GM12892 (cell line): ENCODE measurements at regions not wholly inside any gene's neighbourhood (a gene's known extent, or its start where the extent isn't known, plus 50 kb on each side); places are given as distances from the start of the nearest gene placed in this dataset.
"Not testable (repeated sequence)": the region's sequence is repeated elsewhere in the genome, so short reads cannot be mapped to it uniquely, and the experiment has no call there.

Experiments
- DNase-seq: peaks from one replicate; pipeline ENCODE4 v3.0.0; 2011; ENCODE audit not compliant: insufficient read length
- FAIRE-seq: peaks from 2 replicates; lab custom pipeline; 2011; peaks lifted over from hg19 to GRCh38; lab: Jason Lieb, UNC
- POLR2A ChIP-seq: IDR thresholded peaks from 2 replicates; pipeline ENCODE4 v1.6.1; 2011; ENCODE audit warnings: low read depth, low read length, control low read depth
- POLR2AphosphoS5 ChIP-seq: IDR thresholded peaks from 2 replicates; pipeline ENCODE4 v1.6.1; 2011; ENCODE audit warnings: low read depth, low read length, control low read depth
- TAF1 ChIP-seq: IDR thresholded peaks from 2 replicates; pipeline ENCODE4 v1.6.1; 2011; ENCODE audit warnings: low read depth, mild to moderate bottlenecking, control low read depth, low read length, borderline replicate concordance

DNA sequence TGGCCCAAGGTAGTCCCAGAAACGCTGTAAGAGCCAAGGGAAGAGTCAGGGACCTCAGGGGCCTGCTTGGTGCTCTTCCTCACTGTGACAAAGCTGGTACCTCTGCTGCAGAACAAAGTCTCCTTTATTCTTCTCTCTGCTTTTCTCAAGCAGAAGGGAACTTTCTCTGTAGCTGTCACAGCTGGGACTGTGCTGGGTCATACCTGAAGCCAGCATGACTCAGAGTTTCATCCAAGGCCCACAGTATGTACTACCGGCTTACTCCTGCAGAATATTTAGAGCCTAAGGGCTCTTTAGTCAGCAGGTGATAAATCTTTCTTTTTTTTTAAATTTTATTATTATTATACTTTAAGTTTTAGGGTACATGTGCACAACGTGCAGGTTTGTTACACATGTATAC, 183.2 kb downstream of the TINAG start:
- DNase-seq (no peak), FAIRE-seq (no peak)
- TF ChIP-seq POLR2AphosphoS5 (no peak), POLR2A (no peak), TAF1 (no peak)

DNA sequence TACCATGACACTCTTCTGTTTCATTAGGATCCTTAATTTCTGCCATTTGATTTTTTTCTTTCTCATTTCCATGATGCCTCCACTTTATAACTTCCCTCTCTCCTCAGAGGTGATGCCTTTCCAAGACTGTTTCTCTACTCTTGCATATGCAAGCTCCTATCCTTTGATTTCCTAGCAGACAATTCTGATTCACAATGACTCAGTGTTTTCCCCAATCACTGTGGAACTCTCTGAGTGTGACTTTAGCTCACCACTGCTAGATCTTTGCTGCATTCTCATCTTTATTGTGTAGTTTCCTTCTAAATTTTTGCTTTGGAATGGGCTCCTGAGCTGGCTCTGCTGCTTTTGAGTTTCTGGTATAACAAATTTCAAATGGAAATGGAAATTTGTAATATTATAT, 184.9 kb downstream of the TINAG start:
- FAIRE-seq (no peak), DNase-seq (no peak)
- TF ChIP-seq POLR2AphosphoS5 = no peak

DNA sequence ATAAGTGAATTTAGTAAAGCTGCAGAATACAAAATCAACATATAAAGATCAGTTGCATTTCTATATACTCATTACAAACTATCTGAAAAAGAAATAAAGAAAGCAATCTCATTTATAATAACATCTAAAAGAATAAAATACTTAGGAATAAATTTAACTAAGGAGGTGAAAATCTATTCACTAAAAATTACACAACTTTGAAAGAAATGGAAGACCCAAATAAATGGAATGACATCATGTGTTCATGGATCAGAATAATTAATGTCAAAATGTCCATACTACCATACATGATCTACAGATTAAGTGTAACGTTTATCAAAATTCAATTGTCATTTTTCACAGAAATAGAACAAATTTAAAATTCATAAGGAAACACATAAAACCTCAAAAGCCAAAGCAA, 194.9 kb downstream of the TINAG start:
- TF ChIP-seq TAF1 (no peak), POLR2AphosphoS5 (no peak), POLR2A (no peak)

DNA sequence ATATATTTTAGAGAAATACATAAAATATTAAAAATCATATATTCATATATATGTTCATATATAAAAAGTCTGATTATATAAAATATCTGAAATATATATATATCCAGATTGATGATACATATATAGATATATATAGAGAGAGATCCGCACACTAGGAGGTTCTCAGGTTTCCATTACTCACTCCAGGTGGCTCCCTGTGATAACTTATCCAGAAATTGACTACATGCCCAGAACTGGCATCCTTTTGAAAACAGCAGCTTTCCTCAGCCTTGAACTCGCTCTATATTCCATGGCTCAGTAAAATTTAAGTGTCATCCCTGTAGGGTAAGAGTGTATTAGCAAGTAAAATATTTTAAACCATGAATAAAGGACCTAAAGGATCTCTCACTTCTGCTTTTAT, 206.8 kb downstream of the TINAG start:
- DNase-seq (no peak), FAIRE-seq (no peak)
- TF ChIP-seq POLR2A (no peak), TAF1 (no peak), POLR2AphosphoS5 (no peak)

More for the DNA sequence above, 194.9 kb downstream of the TINAG start:
- FAIRE-seq = no peak
- no peak for DNase-seq

DNA sequence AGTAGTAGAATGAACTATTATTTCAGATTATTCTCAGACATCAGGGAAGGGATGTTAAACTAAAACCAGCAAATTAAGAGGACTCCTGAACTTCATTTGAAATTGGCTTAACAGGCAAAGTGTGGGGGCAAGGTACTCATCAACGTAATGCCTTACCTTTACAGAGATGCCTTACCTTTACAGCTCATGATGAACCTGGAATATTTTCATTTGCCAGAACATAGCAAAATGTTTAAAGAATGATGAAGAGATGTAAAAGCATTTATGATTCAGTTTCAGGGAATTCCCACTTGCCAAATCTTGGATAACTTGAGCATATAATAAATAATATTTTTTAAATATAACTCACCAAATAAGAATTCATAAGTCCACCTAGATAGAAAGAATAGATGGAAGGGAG, 207.5 kb downstream of the TINAG start:
- TF ChIP-seq POLR2A = no peak
- no peak for TF ChIP-seq POLR2AphosphoS5
- TF ChIP-seq TAF1 = no peak
- DNase-seq (no peak), FAIRE-seq (no peak)

DNA sequence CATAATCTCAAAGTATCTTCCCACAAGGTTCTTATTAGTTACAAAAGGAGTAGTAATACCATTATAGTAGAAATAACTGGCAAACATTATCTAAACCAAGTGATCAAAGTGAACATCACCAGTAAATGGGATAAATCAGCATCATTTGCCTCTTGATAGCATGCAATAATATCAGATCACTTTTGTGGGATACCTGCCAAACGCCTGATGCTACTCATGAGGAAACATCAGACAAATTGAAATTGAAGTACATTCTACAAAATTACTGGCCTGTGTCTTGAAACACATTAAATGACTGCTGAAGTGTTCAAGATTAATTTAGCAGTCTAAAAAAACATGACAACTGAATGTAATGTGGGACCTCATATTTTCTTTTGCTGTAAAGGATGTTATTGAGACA, 208.1 kb downstream of the TINAG start:
- TF ChIP-seq POLR2AphosphoS5 (no peak), POLR2A (no peak), TAF1 (no peak)
- DNase-seq = no peak
- FAIRE-seq = no peak

DNA sequence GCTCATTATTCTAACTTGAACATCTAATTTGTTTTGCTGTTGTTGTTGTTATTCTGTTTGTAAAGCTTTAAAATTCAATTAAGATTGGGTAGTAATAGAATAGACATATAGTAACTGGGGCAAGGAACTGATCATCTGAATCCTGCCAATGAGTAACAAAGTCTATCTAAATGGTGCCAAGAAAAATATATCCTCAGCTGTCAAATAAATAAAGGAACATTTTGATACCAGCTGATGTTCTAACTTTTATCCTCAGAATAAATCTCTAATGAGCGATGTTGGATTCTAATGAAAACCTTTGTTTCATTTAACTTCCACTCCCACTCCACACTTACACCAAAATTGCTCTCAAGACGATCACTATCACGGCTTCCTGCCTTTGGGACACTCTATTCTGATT, 210.9 kb downstream of the TINAG start:
- DNase-seq (no peak), FAIRE-seq (no peak)
- TF ChIP-seq TAF1 (no peak), POLR2A (no peak)

DNA sequence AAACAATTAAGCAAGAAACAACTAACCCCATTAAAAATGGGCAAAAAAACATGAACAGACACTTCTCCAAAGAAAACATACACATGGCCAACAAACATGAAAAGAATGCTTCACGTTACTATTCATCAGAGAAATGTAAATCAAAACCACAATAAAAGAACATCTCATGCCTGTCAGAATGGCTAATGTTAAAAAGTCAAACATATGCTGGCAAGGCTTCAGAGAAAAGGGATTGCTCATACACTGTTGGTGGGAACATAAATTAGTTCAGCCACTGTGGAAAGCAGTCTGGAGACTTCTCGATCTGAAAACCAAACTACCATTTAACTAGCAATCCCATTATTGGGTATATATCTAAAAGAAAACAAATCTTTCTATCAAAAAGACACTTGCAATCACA, 217.5 kb downstream of the TINAG start:
- no peak for TF ChIP-seq POLR2A
- TF ChIP-seq TAF1 = no peak
- TF ChIP-seq POLR2AphosphoS5 = no peak
- no peak for FAIRE-seq
- DNase-seq = no peak

DNA sequence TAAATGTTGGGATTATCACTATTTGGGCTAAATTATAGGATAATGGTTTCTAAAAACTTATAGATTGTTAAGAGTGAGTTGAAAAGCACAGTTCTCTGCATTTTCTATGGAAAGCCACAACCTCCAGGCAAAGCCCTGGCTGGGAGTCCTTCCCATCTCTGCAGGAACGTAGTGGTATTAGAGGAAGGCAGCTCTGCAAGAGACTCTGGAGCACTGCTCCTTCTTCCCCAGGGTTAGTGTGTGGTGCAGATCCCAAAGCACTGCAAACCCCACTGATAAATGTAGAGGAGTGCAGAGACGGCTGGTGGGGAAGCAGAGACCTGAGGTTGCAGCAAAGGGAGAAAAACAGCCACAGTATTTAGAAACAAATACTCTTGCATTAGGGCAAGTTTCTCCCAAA, 225.3 kb downstream of the TINAG start:
- FAIRE-seq (no peak), DNase-seq (no peak)
- TF ChIP-seq TAF1 = no peak
- no peak for TF ChIP-seq POLR2A
- TF ChIP-seq POLR2AphosphoS5 = no peak

DNA sequence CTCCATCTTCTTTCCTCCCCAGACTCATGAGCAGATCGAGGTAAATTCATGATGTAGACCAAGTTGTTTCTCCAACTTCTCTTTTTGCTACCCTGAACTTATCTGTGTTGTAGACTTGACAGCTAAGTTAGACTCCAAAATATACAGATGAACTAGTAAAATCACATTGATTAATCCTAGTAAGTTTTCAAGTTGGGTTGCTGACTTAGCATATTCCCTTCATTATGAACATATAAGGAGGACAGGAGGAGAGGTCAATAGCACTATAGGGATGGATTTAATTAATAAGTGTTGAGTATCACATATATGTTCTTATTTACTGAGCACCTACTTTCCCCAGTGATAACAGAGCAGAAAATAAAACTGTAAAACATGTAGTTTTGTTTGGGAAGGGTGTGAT, 227.3 kb downstream of the TINAG start:
- FAIRE-seq (no peak), DNase-seq (no peak)
- TF ChIP-seq POLR2AphosphoS5 (no peak), TAF1 (no peak), POLR2A (no peak)

DNA sequence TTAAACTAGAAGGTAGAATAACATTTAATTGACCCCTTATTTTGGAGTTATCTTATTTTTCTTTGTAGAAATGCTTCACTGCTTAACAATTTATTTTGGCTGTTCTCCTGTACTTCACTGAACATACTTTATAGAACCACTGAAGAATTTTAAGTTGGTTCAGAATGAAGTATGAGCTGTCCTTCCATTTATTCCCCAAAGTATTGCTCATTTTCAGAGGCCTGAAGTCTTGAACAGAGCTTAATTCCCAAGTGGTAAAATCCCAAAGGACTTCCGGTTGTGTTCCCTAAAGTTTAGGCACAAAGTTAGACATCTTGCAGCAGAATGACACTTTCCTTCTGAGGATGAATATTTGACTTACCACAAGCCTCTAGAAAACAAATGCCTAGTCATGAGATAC, 233.3 kb downstream of the TINAG start:
- DNase-seq (no peak), FAIRE-seq (no peak)
- TF ChIP-seq POLR2AphosphoS5 (no peak), POLR2A (no peak), TAF1 (no peak)

DNA sequence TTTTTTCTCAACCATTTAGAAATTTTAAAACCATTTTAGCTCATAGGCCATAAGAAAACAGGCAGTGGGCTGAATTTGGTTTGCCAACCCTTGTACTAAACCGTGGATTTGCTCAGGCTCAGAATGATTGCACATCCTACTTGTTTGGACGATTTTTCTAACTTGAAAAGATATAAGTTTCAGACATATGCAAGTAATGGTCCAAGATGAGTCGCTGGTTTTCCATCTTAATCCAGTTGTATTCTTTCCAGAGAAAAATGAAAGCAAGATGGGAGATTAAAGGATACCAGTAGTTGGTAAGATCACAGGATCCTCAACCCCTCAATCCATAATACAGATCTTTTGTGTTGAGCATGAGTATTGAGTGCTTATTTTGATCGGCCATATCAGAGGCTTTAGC, 250.9 kb downstream of the TINAG start:
- TF ChIP-seq TAF1 (no peak), POLR2AphosphoS5 (no peak), POLR2A (no peak)
- DNase-seq (no peak), FAIRE-seq (no peak)

DNA sequence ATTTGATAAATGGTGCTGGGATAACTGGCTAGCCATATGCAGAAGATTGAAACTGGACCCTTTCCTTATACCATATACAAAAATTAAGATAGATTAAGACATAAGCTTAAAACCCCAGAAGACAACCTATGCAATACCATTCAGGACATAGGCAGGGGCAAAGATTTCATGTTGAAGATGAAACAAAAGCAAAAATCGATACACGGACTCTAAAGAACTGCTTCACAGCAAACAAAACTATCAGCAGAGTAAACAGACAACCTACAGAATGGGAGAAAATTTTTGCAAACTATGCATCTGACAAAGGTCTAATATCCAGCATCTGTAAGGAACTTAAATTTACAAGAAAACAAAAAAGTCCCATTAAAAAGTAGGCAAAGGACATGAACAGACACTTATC, 255.9 kb downstream of the TINAG start:
- not testable (repeated sequence) for FAIRE-seq, DNase-seq
